Right forelimb (tissue), 1 donor: ENCODE measurements at regions not wholly inside any gene's neighbourhood (a gene's known extent, or its start where the extent isn't known, plus 50 kb on each side); places are given as distances from the start of the nearest gene placed in this dataset.
A peak's percentile ranks its signal among the peaks of the same experiment; 100 is the strongest.
"Not testable (repeated sequence)": the region's sequence is repeated elsewhere in the genome, so short reads cannot be mapped to it uniquely, and the experiment has no call there.

Source experiments
- DNase-seq: peaks from one replicate; pipeline ENCODE4 v3.0.0-alpha.2; 2018

GRCh38 chr2:226187616-226188015 lies 612.0 kb downstream of the IRS1 start:
- DNase-seq: no peak

- DNase-seq: no peak
Measured at GRCh38 chr2:226187156-226187555, 612.5 kb downstream of the IRS1 start.

GRCh38 chr2:226185616-226186211 lies 613.9 kb downstream of the IRS1 start:
- peak; percentile 55 for DNase-seq

- peak; percentile 83 for DNase-seq
Measured at GRCh38 chr2:226184940-226185615, 614.5 kb downstream of the IRS1 start.

GRCh38 chr2:226184540-226184939 lies 615.1 kb downstream of the IRS1 start:
- DNase-seq: no peak

GRCh38 chr2:226183550-226183949 lies 616.1 kb downstream of the IRS1 start:
- no peak for DNase-seq

GRCh38 chr2:226183033-226183432 lies 616.6 kb downstream of the IRS1 start:
- DNase-seq: no peak

- no peak for DNase-seq
Measured at GRCh38 chr2:226181909-226182308, 617.7 kb downstream of the IRS1 start.

- no peak for DNase-seq
Measured at GRCh38 chr2:226180281-226180884, 619.2 kb downstream of the IRS1 start.

GRCh38 chr2:226179010-226179409 lies 620.6 kb downstream of the IRS1 start:
- DNase-seq: no peak

- DNase-seq: no peak
Measured at GRCh38 chr2:226176283-226176984, 623.2 kb downstream of the IRS1 start.

- DNase-seq: no peak
Measured at GRCh38 chr2:226174390-226174789, 625.2 kb downstream of the IRS1 start.

GRCh38 chr2:226172939-226173338 lies 626.7 kb downstream of the IRS1 start:
- DNase-seq: no peak

- DNase-seq: no peak
Measured at GRCh38 chr2:226172309-226172708, 627.3 kb downstream of the IRS1 start.

GRCh38 chr2:226169751-226170581 lies 629.7 kb downstream of the IRS1 start:
- DNase-seq: no peak

- no peak for DNase-seq
Measured at GRCh38 chr2:226168496-226169160, 631.0 kb downstream of the IRS1 start.

- no peak for DNase-seq
Measured at GRCh38 chr2:226164512-226164911, 635.1 kb downstream of the IRS1 start.

- DNase-seq: not testable (repeated sequence)
Measured at GRCh38 chr2:226160617-226161016, 639.0 kb downstream of the IRS1 start.

- no peak for DNase-seq
Measured at GRCh38 chr2:226159875-226160479, 639.6 kb downstream of the IRS1 start.

GRCh38 chr2:226158940-226159339 lies 640.7 kb downstream of the IRS1 start:
- DNase-seq: no peak

GRCh38 chr2:226158229-226158628 lies 641.4 kb downstream of the IRS1 start:
- no peak for DNase-seq
